Nephron (organoid): ENCODE measurements at regions not wholly inside any gene's neighbourhood (a gene's known extent, or its start where the extent isn't known, plus 50 kb on each side); places are given as distances from the start of the nearest gene placed in this dataset.

Source experiments
- H3K27ac Mint-ChIP-seq, 3 experiments: 2 replicates each; pipeline ENCODE4 v1.8.0; 2020; ENCODE audit warnings: mixed read lengths in 3 of 3, mild to moderate bottlenecking in 2 of 3, moderate library complexity in 1 of 3
- H3K27me3 Mint-ChIP-seq: 2 replicates; pipeline ENCODE4 v1.8.0; 2021; ENCODE audit warnings: low read depth, mild to moderate bottlenecking, moderate library complexity, mixed read lengths
- H3K36me3 Mint-ChIP-seq: 2 replicates; pipeline ENCODE4 v1.8.0; 2020; ENCODE audit warnings: low read depth, mixed read lengths
- H3K4me1 Mint-ChIP-seq: 2 replicates; pipeline ENCODE4 v1.8.0; 2020; ENCODE audit warnings: mixed read lengths
- H3K4me3 Mint-ChIP-seq, 3 experiments: 2 replicates each; pipeline ENCODE4 v1.8.0; 2020; ENCODE audit warnings: mild to moderate bottlenecking in 3 of 3, mixed read lengths in 3 of 3, moderate library complexity in 2 of 3
- H3K9me3 Mint-ChIP-seq: 2 replicates; pipeline ENCODE4 v1.8.0; 2020; ENCODE audit warnings: mixed read lengths
- TF ChIP-seq, protein P1 (sequence below), 3 experiments: fragments of 200-600 bp; sonication (generic); IDR thresholded peaks; one replicate each; pipeline ENCODE4 v1.5.0; 2021; ENCODE audit warnings: antibody characterized with exemption in 3 of 3; ENCODE audit not compliant: unreplicated experiment in 3 of 3

DNA sequence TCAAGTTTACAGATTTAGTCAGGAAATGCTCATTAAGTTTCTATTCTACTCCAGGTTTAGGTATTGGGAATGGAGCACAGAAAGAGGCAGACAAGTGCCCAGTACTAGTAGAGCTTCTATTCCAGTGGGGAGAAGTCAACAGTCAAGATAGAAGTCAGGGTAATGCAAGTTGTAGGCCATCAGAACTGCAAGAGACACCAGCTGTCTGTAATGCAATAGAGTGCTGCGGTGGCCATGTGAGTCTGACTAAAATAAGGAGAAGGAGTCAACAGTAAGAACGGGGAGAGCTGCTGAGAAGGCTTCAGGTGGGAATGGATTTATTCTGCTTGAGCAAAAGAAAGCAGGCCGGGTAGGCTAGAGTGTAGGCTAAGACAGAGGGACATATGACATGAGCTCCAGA is 515.0 kb downstream of the QKI start:
- TF ChIP-seq, protein P1, sequence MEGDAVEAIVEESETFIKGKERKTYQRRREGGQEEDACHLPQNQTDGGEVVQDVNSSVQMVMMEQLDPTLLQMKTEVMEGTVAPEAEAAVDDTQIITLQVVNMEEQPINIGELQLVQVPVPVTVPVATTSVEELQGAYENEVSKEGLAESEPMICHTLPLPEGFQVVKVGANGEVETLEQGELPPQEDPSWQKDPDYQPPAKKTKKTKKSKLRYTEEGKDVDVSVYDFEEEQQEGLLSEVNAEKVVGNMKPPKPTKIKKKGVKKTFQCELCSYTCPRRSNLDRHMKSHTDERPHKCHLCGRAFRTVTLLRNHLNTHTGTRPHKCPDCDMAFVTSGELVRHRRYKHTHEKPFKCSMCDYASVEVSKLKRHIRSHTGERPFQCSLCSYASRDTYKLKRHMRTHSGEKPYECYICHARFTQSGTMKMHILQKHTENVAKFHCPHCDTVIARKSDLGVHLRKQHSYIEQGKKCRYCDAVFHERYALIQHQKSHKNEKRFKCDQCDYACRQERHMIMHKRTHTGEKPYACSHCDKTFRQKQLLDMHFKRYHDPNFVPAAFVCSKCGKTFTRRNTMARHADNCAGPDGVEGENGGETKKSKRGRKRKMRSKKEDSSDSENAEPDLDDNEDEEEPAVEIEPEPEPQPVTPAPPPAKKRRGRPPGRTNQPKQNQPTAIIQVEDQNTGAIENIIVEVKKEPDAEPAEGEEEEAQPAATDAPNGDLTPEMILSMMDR (IDR thresholded peaks at IDR 0.05; ENCODE audit: unreplicated experiment in 3 of 3), result no peak
- H3K9me3 Mint-ChIP-seq, result no peaks in the 10 kb centered on the region
- H3K36me3 Mint-ChIP-seq, result no peaks in the 10 kb centered on the region
- H3K4me3 Mint-ChIP-seq, result no peak overlapping the region
- peaks cover 7% of the 10 kb centered on the region for H3K4me1 Mint-ChIP-seq
- H3K27me3 Mint-ChIP-seq, result no peaks in the 10 kb centered on the region
- no peak overlapping the region for H3K27ac Mint-ChIP-seq

GRCh38 chr6:163926642-163927041 is 512.1 kb downstream of the QKI start:
- no peaks in the 10 kb centered on the region for H3K9me3 Mint-ChIP-seq
- TF ChIP-seq, protein P1 (IDR thresholded peaks at IDR 0.05; ENCODE audit: unreplicated experiment in 3 of 3), result no peak
- peaks cover 11% of the 10 kb centered on the region for H3K4me1 Mint-ChIP-seq
- H3K4me3 Mint-ChIP-seq, result peak overlapping the region in 1 of 3 experiments; percentile 42
- H3K27ac Mint-ChIP-seq, result peak overlapping the region in 1 of 3 experiments; percentile 30
- H3K27me3 Mint-ChIP-seq, result no peaks in the 10 kb centered on the region
- H3K36me3 Mint-ChIP-seq, result peaks cover 3% of the 10 kb centered on the region

DNA sequence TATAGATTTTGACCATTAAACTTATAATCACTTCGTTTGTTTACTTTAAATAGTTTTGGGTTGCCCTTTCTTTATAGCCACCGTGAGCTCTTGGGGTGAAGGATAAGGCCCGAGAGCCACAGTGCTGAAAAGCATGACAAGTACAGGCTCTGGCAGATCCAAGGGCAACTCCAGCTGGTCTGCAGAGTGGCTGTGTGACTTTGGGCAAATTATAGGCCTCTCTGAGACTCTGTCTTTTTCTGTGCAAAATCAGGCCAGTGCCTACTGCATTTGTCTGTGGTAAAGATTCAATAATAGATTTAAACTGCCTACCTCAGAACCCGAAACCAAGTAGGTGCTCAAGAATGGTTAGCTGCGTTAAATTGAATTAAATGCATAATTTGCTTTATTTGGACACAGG is 511.3 kb downstream of the QKI start:
- Mint-ChIP-seq H3K27me3 (no peaks in the 10 kb centered on the region), H3K36me3 (peaks cover 3% of the 10 kb centered on the region), H3K4me3 (no peak overlapping the region), H3K9me3 (no peaks in the 10 kb centered on the region), H3K4me1 (peaks cover 11% of the 10 kb centered on the region), H3K27ac (no peak overlapping the region)
- TF ChIP-seq, protein P1 (IDR thresholded peaks at IDR 0.05; ENCODE audit: unreplicated experiment in 3 of 3), result no peak

GRCh38 chr6:163923658-163924411 is 509.3 kb downstream of the QKI start:
- Mint-ChIP-seq H3K4me3 (no peak overlapping the region), H3K36me3 (peaks cover 3% of the 10 kb centered on the region), H3K27ac (peak overlapping the region in 1 of 3 experiments; percentile 41), H3K4me1 (peaks cover 11% of the 10 kb centered on the region), H3K27me3 (no peaks in the 10 kb centered on the region), H3K9me3 (no peaks in the 10 kb centered on the region)
- TF ChIP-seq, protein P1 (IDR thresholded peaks at IDR 0.05; ENCODE audit: unreplicated experiment in 3 of 3), result no peak

DNA sequence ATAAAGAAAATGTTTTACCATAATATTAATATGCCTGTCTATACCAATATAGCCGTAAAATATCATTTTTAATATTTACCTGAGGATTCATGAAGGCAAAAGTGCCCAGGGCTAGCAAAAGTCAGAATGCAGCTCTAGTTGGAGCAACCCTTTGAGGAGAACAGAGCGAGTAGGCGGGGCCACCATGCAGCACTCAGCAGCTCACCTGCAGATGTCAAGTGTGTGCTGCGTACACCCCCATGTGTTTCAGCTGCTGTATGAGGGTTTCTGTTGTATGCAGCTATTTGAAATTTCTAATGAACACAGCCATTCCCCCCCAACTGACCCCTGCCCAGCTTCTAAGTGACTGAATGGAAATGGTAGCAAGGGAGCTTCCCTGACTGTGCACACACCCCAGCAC is 508.0 kb downstream of the QKI start:
- peaks cover 11% of the 10 kb centered on the region for H3K4me1 Mint-ChIP-seq
- H3K4me3 Mint-ChIP-seq, result no peak overlapping the region
- H3K27ac Mint-ChIP-seq, result no peak overlapping the region
- no peaks in the 10 kb centered on the region for H3K9me3 Mint-ChIP-seq
- H3K36me3 Mint-ChIP-seq, result peaks cover 3% of the 10 kb centered on the region
- TF ChIP-seq, protein P1 (IDR thresholded peaks at IDR 0.05; ENCODE audit: unreplicated experiment in 3 of 3), result no peak
- H3K27me3 Mint-ChIP-seq, result peaks cover 4% of the 10 kb centered on the region

- H3K4me1 Mint-ChIP-seq, result peaks cover 6% of the 10 kb centered on the region
- peaks cover 4% of the 10 kb centered on the region for H3K27me3 Mint-ChIP-seq
- no peaks in the 10 kb centered on the region for H3K9me3 Mint-ChIP-seq
- H3K4me3 Mint-ChIP-seq, result no peak overlapping the region
- H3K36me3 Mint-ChIP-seq, result peaks cover 3% of the 10 kb centered on the region
- TF ChIP-seq, protein P1 (IDR thresholded peaks at IDR 0.05; ENCODE audit: unreplicated experiment in 3 of 3), result no peak
- H3K27ac Mint-ChIP-seq, result no peak overlapping the region
Observed at GRCh38 chr6:163919652-163920051, 505.1 kb downstream of the QKI start.
